Fibroblast of lung (primary cell): ENCODE measurements at regions not wholly inside any gene's neighbourhood (a gene's known extent, or its start where the extent isn't known, plus 50 kb on each side); places are given as distances from the start of the nearest gene placed in this dataset.
A peak's percentile ranks its signal among the peaks of the same experiment; 100 is the strongest.
"Not testable (repeated sequence)": the region's sequence is repeated elsewhere in the genome, so short reads cannot be mapped to it uniquely, and the experiment has no call there.

Experiments
- DNase-seq, 2 donors: peaks; one replicate each; pipeline versions ENCODE4 v3.0.0 to v3.0.0-alpha.2; 2010; ENCODE audit warnings: low read depth in 2 of 2
- H2AFZ ChIP-seq: 2 replicates; pipeline ENCODE4 v1.5.1; 2012; ENCODE audit warnings: low read length, control low read depth, inconsistent platforms
- H3K27ac ChIP-seq: 2 replicates; pipeline ENCODE4 v1.5.1; 2011; ENCODE audit warnings: low read length, control low read depth; ENCODE audit not compliant: insufficient read depth
- H3K27me3 ChIP-seq: 2 replicates; pipeline ENCODE4 v1.5.1; 2011; ENCODE audit warnings: mild to moderate bottlenecking, low read length; ENCODE audit not compliant: control insufficient read depth, insufficient read depth
- H3K36me3 ChIP-seq: 2 replicates; pipeline ENCODE4 v1.5.1; 2011; ENCODE audit warnings: low read length; ENCODE audit not compliant: control insufficient read depth, insufficient read depth
- H3K4me1 ChIP-seq: 2 replicates; pipeline ENCODE4 v1.5.1; 2011; ENCODE audit warnings: low read length; ENCODE audit not compliant: control insufficient read depth, insufficient read depth; ENCODE audit errors: extremely low read depth
- H3K4me2 ChIP-seq: 2 replicates; pipeline ENCODE4 v1.5.1; 2011; ENCODE audit warnings: low read length, control low read depth; ENCODE audit not compliant: insufficient read depth; ENCODE audit errors: extremely low read depth
- H3K4me3 ChIP-seq, 4 experiments: fragments of 200-600 bp in 1 of 4; sonication (generic) in 1 of 4; replicated peaks in 1 of 4; 2 replicates each; pipeline ENCODE4 v1.5.1; 2011 to 2016; ENCODE audit warnings: low read length in 4 of 4, low read depth in 3 of 4, mild to moderate bottlenecking in 3 of 4, control low read depth in 2 of 4, inconsistent platforms in 1 of 4, mixed read lengths in 1 of 4; ENCODE audit not compliant: insufficient read depth in 1 of 4; ENCODE audit errors: control extremely low read depth in 1 of 4
- H3K79me2 ChIP-seq: 2 replicates; pipeline ENCODE4 v1.5.1; 2012; ENCODE audit warnings: mild to moderate bottlenecking, low read length, inconsistent platforms; ENCODE audit not compliant: control insufficient read depth, insufficient read depth
- H3K9ac ChIP-seq: 2 replicates; pipeline ENCODE4 v1.5.1; 2011; ENCODE audit warnings: mild to moderate bottlenecking, low read length, control low read depth; ENCODE audit not compliant: insufficient read depth
- H3K9me3 ChIP-seq: 2 replicates; pipeline ENCODE4 v1.5.1; 2012; ENCODE audit warnings: low read depth, low read length; ENCODE audit not compliant: control insufficient read depth, insufficient read depth
- H4K20me1 ChIP-seq: 2 replicates; pipeline ENCODE4 v1.5.1; 2011; ENCODE audit warnings: low read length; ENCODE audit not compliant: control insufficient read depth, insufficient read depth; ENCODE audit errors: extremely low read depth
- CTCF ChIP-seq, 2 donors: IDR thresholded peaks in 1 of 2; conservative IDR thresholded peaks in 1 of 2; 1 replicate in 1 of 2; 2 replicates in 1 of 2; pipeline ENCODE4 v1.5.1; 2011 to 2012; ENCODE audit warnings: low read length in 2 of 2, control low read depth in 1 of 2, inconsistent platforms in 1 of 2, low read depth in 1 of 2, mild to moderate bottlenecking in 1 of 2
- EZH2 ChIP-seq: IDR thresholded peaks from 2 replicates; pipeline ENCODE4 v1.5.1; 2012; ENCODE audit warnings: low read length, control low read depth, mild to moderate bottlenecking; ENCODE audit errors: missing control alignments

DNA sequence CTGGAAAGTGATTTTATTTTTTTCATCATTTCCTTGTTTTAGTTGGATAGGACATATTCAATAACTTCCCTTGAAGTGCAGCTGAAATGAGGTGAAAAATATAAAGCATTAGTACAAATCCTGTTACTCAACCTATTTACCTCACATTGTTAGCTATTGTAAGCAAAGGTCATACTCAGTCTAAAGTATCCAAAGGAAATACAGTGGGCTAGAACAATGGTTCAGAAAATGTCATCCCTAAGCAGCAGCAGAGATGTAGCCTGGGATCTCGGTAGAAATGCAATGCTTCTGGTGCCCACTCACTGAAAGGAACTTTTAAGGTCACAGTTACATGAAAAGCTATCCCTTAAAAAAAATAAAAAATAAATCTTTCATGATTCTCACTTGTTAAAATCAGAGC lies 300.6 kb downstream of the PPP4R3C start:
- no peaks in the 10 kb centered on the region for H3K9me3 ChIP-seq
- DNase-seq: no peak
- no peaks in the 10 kb centered on the region for H3K27me3 ChIP-seq
- no peaks in the 10 kb centered on the region for H4K20me1 ChIP-seq
- no peak overlapping the region for H2AFZ ChIP-seq
- no peak overlapping the region for H3K4me2 ChIP-seq
- H3K4me3 ChIP-seq: no peak overlapping the region
- no peaks in the 10 kb centered on the region for H3K36me3 ChIP-seq
- no peak overlapping the region for H3K9ac ChIP-seq
- no peak for TF ChIP-seq EZH2
- TF ChIP-seq CTCF (conservative IDR thresholded peaks at IDR 0.05 in 1 of 2, IDR thresholded peaks at IDR 0.05 in 1 of 2; ENCODE audit: low read depth in 1 of 2, low read length in 2 of 2): no peak
- no peaks in the 10 kb centered on the region for H3K4me1 ChIP-seq
- no peak overlapping the region for H3K27ac ChIP-seq
- H3K79me2 ChIP-seq: no peaks in the 10 kb centered on the region

GRCh38 chrX:27156921-27157320 lies 306.2 kb downstream of the PPP4R3C start:
- not testable (repeated sequence) for H3K36me3 ChIP-seq, H2AFZ ChIP-seq, H3K9ac ChIP-seq, H3K4me2 ChIP-seq, H4K20me1 ChIP-seq, H3K4me1 ChIP-seq, H3K9me3 ChIP-seq, H3K27me3 ChIP-seq, H3K4me3 ChIP-seq, H3K79me2 ChIP-seq, H3K27ac ChIP-seq, DNase-seq

DNA sequence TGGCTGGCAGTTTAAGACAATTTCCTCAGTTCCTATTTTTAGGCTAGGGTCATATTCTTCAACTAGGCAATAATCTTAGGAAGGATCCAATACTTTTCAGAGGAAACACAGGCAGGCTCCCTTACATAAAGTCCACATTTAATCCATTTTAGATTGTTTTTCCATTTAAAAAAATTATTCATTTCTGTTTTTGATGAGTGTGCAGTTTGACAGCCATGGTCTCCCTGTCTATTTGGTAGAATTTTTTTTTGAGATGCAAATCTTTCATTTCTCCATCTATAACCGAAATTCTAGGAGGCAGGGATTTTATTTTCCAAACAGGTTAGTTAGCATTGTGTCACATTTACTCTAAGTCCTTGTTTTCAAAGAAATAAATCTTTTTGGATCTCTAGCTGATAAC lies 326.8 kb downstream of the PPP4R3C start:
- Histone ChIP-seq H4K20me1 (no peaks in the 10 kb centered on the region), H3K27me3 (no peaks in the 10 kb centered on the region), H3K36me3 (no peaks in the 10 kb centered on the region), H3K9ac (no peak overlapping the region), H2AFZ (no peak overlapping the region), H3K4me3 (no peak overlapping the region), H3K79me2 (no peaks in the 10 kb centered on the region), H3K27ac (no peak overlapping the region), H3K9me3 (no peaks in the 10 kb centered on the region), H3K4me1 (no peaks in the 10 kb centered on the region), H3K4me2 (no peak overlapping the region)
- DNase-seq: no peak
- TF ChIP-seq EZH2 (no peak), CTCF (conservative IDR thresholded peaks at IDR 0.05 in 1 of 2, IDR thresholded peaks at IDR 0.05 in 1 of 2; ENCODE audit: low read depth in 1 of 2, low read length in 2 of 2) (no peak)

GRCh38 chrX:27132862-27133261 lies 330.3 kb downstream of the PPP4R3C start:
- no peak for TF ChIP-seq EZH2
- TF ChIP-seq CTCF (conservative IDR thresholded peaks at IDR 0.05 in 1 of 2, IDR thresholded peaks at IDR 0.05 in 1 of 2; ENCODE audit: low read depth in 1 of 2, low read length in 2 of 2): no peak
- peak in 1 of 2 donors; percentile 1 for DNase-seq
- no peaks in the 10 kb centered on the region for H3K4me1 ChIP-seq
- H3K4me2 ChIP-seq: no peak overlapping the region
- no peak overlapping the region for H3K27ac ChIP-seq
- no peak overlapping the region for H2AFZ ChIP-seq
- H3K4me3 ChIP-seq: no peak overlapping the region
- H4K20me1 ChIP-seq: no peaks in the 10 kb centered on the region
- H3K79me2 ChIP-seq: no peaks in the 10 kb centered on the region
- no peaks in the 10 kb centered on the region for H3K36me3 ChIP-seq
- no peaks in the 10 kb centered on the region for H3K27me3 ChIP-seq
- H3K9ac ChIP-seq: no peak overlapping the region
- no peaks in the 10 kb centered on the region for H3K9me3 ChIP-seq

GRCh38 chrX:27087176-27087575 lies 376.0 kb downstream of the PPP4R3C start:
- not testable (repeated sequence) for H3K4me2 ChIP-seq, H2AFZ ChIP-seq, H3K4me3 ChIP-seq, H3K27me3 ChIP-seq, H3K4me1 ChIP-seq, H3K27ac ChIP-seq, H3K79me2 ChIP-seq, DNase-seq, H3K9me3 ChIP-seq, H4K20me1 ChIP-seq, H3K36me3 ChIP-seq, H3K9ac ChIP-seq
